Ishikawa (cell line): ENCODE measurements at regions not wholly inside any gene's neighbourhood (a gene's known extent, or its start where the extent isn't known, plus 50 kb on each side); places are given as distances from the start of the nearest gene placed in this dataset.

ENCODE experiments used
- CEBPB ChIP-seq: IDR thresholded peaks from 2 replicates; pipeline ENCODE4 v1.6.1; 2012
- CREB1 ChIP-seq: IDR thresholded peaks from 2 replicates; pipeline ENCODE4 v1.6.1; 2012; ENCODE audit warnings: low read depth
- EGR1 ChIP-seq: IDR thresholded peaks from 2 replicates; pipeline ENCODE4 v1.6.1; 2012
- EP300 ChIP-seq: IDR thresholded peaks from 2 replicates; pipeline ENCODE4 v1.6.1; 2012; ENCODE audit warnings: borderline replicate concordance
- FOXM1 ChIP-seq: IDR thresholded peaks from 2 replicates; pipeline ENCODE4 v1.6.1; 2012; ENCODE audit warnings: low read depth, borderline replicate concordance
- NFIC ChIP-seq: IDR thresholded peaks from 2 replicates; pipeline ENCODE4 v1.6.1; 2012
- RAD21 ChIP-seq: IDR thresholded peaks from 2 replicates; pipeline ENCODE4 v1.6.1; 2012; ENCODE audit warnings: low read depth
- REST ChIP-seq: IDR thresholded peaks from 2 replicates; pipeline ENCODE4 v1.6.1; 2012; ENCODE audit warnings: low read depth, mild to moderate bottlenecking
- TAF1 ChIP-seq: IDR thresholded peaks from 2 replicates; pipeline ENCODE4 v1.6.1; 2012; ENCODE audit warnings: low read depth, mild to moderate bottlenecking
- TCF12 ChIP-seq: IDR thresholded peaks from 2 replicates; pipeline ENCODE4 v1.6.1; 2012; ENCODE audit warnings: low read depth
- TEAD4 ChIP-seq: IDR thresholded peaks from 2 replicates; pipeline ENCODE4 v1.6.1; 2012
- USF1 ChIP-seq: IDR thresholded peaks from 2 replicates; pipeline ENCODE4 v1.6.1; 2012
- YY1 ChIP-seq: IDR thresholded peaks from 2 replicates; pipeline ENCODE4 v1.6.1; 2012; ENCODE audit warnings: low read depth
- ZBTB7A ChIP-seq: IDR thresholded peaks from 2 replicates; pipeline ENCODE4 v1.6.1; 2012; ENCODE audit warnings: low read depth
- TF ChIP-seq, protein P1 (sequence below): IDR thresholded peaks from 2 replicates; pipeline ENCODE4 v1.6.1; 2012

DNA sequence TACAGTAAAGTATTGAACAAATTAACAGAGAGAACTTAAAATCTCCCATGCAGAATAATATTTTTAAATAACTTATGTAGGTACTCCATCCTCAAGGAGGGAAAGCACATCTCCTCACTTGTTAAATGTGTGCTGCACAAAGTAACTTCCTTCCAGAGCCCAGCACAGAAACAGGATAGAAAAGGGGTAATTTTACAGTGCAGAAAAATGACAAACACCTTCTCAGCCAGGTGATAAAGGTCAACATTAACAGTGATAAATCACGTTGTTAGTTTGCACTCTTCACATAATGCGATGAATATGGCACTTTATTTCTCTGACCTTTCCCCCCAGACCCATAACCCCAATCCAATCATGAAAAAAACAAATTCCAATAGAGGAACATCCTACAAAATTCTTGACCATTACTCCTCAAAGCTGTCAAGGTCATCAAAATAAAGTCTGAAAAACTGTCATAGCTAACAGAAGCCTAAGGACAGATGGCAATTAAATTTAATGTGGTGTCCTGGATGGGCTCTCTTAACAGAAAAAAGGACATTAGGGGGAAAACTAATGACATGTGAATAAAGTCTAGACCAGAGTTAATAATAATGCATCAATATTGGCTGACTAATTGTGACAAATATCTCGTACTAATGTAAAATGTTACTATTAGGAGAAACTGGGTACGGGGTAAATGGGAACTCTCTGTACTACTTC, 547.4 kb upstream of the AGA start:
- TF ChIP-seq CREB1 = no peak
- TF ChIP-seq EGR1 = no peak

DNA sequence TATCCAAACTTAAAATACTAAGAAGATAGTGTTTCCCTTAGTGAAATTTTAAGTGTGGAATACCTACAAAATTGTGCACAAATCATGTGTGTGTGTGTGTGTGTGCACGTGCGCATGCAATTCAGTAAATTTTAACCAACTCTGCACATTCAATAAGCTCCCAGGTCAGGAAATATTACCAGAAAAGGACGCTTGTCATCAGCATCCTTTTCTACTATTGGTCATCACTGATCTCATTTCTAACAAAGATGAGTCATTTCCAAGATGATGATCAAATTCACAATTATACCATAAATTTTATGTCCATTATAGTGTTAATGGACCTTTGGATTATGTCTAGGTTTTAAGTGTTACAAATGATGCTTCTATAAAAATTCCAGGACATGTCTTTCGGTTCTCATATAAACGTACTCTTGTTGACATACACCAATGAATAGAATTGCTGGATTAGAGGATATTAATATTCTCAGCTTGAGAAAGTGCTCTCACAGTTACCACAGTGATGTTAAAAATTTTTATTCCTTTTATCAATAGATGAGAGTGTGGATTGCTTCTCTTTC, 560.9 kb upstream of the AGA start:
- TF ChIP-seq CEBPB (no peak), ZBTB7A (no peak), TEAD4 (no peak), TCF12 (no peak), EGR1 (no peak), REST (no peak), RAD21 (no peak), USF1 (no peak), FOXM1 (no peak), TAF1 (no peak), EP300 (no peak), CREB1 (no peak), YY1 (no peak)
- TF ChIP-seq, protein P1, sequence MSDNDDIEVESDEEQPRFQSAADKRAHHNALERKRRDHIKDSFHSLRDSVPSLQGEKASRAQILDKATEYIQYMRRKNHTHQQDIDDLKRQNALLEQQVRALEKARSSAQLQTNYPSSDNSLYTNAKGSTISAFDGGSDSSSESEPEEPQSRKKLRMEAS = no peak

- TF ChIP-seq NFIC = no peak
- TF ChIP-seq TCF12 = no peak
- TF ChIP-seq EGR1 = no peak
- TF ChIP-seq, protein P1 = no peak
- TF ChIP-seq EP300 = no peak
- TF ChIP-seq YY1 = no peak
- no peak for TF ChIP-seq ZBTB7A
- no peak for TF ChIP-seq CREB1
- TF ChIP-seq TEAD4 = no peak
- no peak for TF ChIP-seq RAD21
- no peak for TF ChIP-seq TAF1
- TF ChIP-seq USF1 = no peak
- TF ChIP-seq CEBPB = no peak
- TF ChIP-seq REST = no peak
Measured at GRCh38 chr4:178010596-178010995, 568.4 kb upstream of the AGA start.

DNA sequence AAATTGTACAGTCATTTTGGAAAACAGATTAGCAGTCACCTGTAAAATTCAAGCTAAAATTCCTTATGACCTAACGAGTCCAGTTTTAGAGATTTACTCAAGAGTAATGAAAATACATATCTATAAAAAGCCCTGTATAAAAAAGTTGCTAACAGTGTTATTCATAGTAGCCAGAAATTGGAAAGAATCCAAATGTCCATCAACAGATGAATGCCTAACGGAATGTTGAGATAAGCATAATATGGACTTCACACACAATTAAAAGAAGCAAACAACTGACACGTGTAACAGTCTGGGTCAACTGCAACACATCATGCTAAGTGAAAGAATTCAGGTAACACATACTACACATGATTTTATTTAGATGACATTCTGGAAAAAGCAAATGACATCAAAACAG, 584.8 kb upstream of the AGA start:
- TF ChIP-seq ZBTB7A (no peak), TEAD4 (no peak), CREB1 (no peak), EP300 (no peak), EGR1 (no peak), FOXM1 (no peak), NFIC (no peak), RAD21 (no peak), CEBPB (no peak), TCF12 (no peak), USF1 (no peak), YY1 (no peak), TAF1 (no peak), REST (no peak)
- TF ChIP-seq, protein P1 = no peak
